NCI-H1092 (cell line): ENCODE measurements at regions not wholly inside any gene's neighbourhood (a gene's known extent, or its start where the extent isn't known, plus 50 kb on each side); places are given as distances from the start of the nearest gene placed in this dataset.
"Not testable (repeated sequence)": the region's sequence is repeated elsewhere in the genome, so short reads cannot be mapped to it uniquely, and the experiment has no call there.

Experiments
- DNase-seq: peaks from one replicate; lab custom pipeline; 2025; lab: John Stamatoyannopoulos, UW

DNA sequence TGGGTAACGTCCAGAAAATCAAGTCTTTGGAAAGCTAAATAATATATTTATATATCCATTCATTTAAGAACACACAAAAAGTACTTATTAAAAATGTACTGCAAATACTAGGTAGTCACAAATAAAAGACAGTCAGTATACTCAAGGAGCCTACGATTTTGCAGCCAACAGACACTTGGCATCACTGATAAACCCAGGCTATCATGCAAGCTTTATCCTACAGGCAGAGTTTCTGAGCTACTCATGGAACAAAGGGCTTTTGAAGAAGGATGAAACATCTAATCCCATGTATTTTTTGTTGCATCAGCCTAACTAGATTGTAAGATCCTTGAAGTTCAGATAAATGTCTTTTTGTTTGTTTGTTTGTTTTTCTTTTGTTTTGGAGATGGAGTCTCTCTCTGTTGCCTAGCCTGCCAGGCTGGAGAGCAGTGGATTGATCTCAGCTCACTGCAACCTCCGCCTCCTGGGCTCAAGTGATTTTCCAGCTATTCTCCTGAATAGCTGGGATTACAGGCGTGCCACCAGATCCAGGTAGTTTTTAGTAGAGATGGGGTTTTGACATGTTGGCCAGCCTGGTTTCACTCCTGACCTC, 319.4 kb upstream of the MDFIC2 start:
- no peak for DNase-seq

DNA sequence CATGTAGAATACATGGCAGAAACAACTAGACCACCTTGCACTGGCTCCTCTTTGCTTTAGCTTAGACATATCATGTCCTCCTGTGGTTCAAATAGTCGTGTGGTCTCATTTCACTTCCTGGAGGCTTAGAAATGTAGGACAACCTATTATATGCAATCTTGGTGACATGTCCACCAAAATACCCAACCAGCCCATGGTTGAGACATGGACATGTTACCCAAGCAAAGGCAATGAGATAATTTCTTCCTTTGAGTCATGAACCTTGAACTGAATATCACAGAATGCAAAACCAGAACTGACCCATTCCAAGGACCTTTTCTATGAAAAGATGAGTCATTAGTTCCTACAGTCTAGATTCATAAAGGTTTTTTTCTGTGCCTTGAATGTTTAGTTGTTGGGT, 309.0 kb upstream of the MDFIC2 start:
- DNase-seq = no peak

- DNase-seq = no peak
Observed at GRCh38 chr3:70620956-70621355, 308.5 kb upstream of the MDFIC2 start.

DNA sequence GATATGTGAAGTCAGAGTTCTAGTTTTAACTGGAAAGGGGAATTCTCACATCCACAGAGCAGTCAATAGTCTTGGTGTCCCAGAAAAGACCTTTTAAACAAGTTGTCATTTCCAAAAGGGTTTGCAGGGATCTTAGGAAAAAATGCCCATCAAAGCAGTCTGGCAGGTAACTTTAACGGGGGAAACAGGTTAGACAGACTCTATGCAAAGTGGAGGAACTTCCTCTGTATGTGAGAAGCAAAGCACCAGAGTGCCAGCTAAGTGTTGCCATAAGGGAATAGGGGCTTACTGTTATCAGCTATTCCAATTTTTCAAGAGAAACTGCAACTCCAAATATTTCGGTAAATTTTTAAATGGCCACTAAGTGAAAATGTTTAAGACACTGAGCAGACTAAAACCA, 307.9 kb upstream of the MDFIC2 start:
- no peak for DNase-seq

DNA sequence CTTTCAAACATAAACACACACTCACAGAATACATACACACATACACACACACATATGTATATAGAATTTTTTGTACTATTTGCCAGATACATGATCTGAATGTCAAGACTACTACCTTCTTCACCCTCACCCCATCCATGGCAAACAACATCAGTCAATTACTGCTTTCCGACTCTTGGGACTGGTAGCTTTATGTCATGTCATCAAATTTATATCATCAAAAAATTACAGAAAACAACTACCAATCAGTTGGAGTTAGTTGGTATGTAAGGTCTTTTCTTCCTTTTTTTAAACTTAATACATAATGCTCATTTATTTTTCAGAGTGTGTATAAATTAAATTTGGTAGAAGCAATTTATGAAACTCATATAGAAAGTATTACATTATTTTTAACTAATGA, 305.7 kb upstream of the MDFIC2 start:
- no peak for DNase-seq

- not testable (repeated sequence) for DNase-seq
Observed at GRCh38 chr3:70617349-70617748, 304.9 kb upstream of the MDFIC2 start.

GRCh38 chr3:70615286-70615685, 302.8 kb upstream of the MDFIC2 start:
- DNase-seq = no peak

DNA sequence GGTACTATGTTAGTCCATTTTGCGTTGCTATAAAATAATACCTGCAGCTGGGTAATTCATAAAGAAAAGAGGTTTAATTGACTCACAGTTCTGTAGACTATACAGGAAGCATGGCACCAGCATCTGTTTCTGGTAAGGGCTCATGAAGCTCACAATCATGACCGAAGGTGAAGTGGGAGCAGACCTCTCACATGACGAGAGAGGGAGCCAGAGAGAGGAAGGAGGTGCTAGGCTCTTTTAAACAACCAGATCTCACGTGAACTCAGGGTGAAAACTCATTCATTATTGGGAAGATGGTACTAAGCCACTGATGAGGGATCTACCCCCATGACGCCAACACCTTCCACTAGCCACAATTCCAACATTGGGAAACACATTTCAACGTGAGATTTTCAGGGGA, 301.7 kb upstream of the MDFIC2 start:
- no peak for DNase-seq

DNA sequence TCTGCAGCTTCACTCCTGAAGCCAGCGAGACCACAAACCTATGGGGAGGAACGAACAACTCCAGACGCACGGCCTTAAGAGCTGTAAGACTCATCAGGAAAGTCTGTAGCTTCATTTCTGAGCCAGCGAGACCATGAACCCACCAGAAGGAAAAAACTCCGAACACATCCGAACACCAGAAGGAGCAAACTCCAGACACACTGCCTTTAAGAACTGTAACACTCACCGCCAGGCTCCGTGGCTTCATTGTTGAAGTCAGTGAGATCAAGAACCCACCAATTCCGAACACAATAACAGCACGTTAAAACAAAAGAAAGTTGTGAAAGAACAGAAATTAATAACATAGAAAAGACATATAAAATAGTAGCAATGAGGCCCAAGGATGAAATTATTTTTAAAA, 300.5 kb upstream of the MDFIC2 start:
- DNase-seq = no peak

DNA sequence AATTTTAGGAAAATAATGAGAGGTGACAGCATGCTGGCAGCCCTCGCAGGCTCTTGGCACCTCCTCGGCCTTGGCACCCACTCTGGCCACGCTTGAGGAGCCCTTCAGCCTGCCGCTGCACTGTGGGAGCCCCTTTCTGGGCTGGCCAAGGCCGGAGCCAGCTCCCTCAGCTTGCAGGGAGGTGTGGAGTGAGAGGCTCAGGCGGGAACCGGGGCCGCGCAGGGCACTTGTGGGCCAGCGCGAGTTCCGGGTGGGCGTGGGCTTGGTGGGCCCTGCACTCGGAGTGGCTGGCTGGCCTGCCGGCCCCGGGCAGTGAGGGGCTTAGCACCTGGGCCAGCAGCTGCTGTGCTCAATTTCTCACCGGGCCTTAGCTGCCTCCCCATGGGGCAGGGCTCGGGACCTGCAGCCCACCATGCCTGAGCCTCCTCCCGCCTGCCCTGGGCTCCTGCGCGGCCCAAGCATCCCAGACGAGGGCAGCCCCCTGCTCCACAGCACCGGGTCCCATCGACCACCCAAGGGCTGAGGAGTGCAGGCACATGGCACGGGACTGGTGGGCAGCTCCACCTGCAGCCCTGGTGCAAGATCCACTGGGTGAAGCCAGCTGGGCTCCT, 299.3 kb upstream of the MDFIC2 start:
- not testable (repeated sequence) for DNase-seq

DNA sequence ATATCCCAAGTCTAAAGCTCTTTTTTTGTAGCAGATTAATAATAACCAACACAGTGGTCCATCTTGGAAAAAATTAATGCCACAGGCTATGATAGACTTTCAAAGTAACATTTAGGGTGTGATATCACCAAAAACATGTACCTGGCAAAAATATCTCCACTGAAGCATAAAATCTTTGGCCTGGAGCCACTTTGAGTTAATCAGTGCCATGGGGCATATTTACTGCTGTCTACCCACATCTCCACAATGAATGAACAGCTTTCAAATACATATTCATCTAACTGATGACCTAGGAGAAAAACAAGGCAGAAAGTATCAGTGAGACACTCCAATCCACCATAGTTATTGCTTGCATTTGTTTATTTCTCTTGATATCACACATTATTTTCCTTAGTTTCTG, 296.0 kb upstream of the MDFIC2 start:
- no peak for DNase-seq

DNA sequence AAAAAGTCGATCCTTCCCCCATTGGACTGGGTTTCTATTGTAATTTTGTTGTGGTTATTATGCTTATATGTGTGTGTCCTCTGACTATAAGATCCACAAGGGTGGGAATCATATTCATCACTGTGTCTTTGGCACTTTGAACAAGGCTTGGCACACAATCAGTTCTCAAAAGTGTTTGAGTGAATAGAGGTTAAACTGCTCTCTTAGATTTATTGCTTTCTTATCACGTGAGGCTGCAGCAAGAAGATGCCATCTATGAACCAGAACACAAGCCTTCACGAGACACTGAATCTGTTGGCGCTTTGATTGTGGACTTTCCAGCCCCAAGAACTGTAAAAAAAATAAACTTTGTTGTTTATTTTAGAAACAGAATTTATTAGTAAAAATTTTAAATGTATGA, 295.0 kb upstream of the MDFIC2 start:
- no peak for DNase-seq

- DNase-seq = no peak
Observed at GRCh38 chr3:70606018-70606417, 293.6 kb upstream of the MDFIC2 start.

- no peak for DNase-seq
Observed at GRCh38 chr3:70603103-70603502, 290.7 kb upstream of the MDFIC2 start.

DNA sequence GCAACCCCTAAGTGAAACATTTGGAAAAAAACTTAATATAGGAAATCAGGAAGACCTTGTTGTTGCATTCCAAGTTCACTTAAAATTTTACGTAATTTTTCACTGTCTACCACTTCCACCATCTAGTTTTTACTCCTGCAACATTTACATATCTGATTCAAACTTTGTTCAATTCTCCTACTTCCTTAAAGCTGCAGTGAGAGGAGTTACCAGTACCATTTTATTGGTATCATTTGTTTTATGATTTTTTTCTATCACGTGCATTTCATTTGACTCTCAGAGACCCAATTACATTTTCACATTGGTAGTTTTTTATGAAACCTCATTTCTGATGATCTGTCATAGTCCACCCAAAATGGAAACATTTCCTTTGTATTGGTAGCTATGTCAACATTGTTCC, 284.9 kb upstream of the MDFIC2 start:
- no peak for DNase-seq

GRCh38 chr3:70583682-70584081, 271.2 kb upstream of the MDFIC2 start:
- DNase-seq = no peak

GRCh38 chr3:70582803-70583202, 270.4 kb upstream of the MDFIC2 start:
- DNase-seq = no peak

DNA sequence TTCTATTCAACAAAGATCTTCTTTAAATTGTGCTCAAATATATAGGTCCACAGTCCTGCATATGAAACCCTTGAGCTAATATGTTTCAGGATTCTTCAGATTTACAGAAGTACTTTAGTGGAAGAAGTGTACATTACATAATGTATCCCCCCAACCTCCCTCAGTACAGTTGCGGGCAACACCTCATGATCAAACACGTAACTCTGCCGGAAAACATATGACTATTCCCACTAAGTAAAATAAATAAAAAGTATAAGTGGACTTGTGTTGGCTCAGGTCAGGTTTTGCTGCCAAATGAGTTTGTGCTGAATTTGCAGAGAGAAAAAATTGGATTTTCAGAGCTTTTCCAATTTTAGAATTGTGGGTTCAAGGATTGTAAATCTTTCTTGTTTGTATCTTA, 267.6 kb upstream of the MDFIC2 start:
- no peak for DNase-seq

GRCh38 chr3:70571696-70572095, 259.3 kb upstream of the MDFIC2 start:
- DNase-seq = no peak

GRCh38 chr3:70570584-70570983, 258.1 kb upstream of the MDFIC2 start:
- DNase-seq = no peak

DNA sequence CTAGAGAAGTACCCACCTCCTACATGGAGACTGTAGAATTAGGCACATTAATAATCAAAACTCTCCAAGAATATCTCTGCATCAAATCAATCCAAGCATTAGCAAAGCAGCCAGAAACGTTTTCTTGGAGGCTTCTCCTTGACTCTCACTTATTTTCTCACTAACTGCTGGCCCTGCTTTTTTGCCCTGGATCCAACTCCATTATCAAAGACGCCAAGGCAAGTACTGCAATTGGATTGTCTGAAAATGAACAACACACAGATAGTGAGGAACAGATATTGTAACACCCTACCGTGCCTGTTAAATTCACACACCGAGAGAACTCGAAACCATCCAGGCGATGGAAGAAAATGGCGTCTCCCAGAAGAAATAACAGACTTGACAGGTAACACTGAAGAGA, 256.2 kb upstream of the MDFIC2 start:
- no peak for DNase-seq

GRCh38 chr3:70565861-70566260, 253.4 kb upstream of the MDFIC2 start:
- DNase-seq = no peak

DNA sequence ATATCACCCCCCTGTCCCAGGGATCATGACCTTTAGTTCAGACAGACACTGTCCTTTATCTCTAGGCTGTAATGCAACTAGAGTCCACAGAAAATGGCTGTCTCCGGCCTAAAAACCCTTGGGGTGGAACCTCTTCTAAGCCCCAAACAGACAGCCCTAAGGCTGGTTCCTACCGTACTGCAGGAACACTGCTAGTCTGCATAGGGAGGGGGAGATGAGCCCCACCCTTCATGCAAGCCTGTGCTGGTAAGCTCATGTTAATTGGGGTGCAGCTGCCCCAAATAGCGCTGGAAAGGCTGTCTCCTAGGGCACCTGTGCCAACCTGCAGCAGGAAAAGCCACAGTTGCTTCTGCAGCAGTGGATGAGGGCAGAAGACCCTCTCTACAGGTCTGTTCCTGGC, 252.1 kb upstream of the MDFIC2 start:
- no peak for DNase-seq

DNA sequence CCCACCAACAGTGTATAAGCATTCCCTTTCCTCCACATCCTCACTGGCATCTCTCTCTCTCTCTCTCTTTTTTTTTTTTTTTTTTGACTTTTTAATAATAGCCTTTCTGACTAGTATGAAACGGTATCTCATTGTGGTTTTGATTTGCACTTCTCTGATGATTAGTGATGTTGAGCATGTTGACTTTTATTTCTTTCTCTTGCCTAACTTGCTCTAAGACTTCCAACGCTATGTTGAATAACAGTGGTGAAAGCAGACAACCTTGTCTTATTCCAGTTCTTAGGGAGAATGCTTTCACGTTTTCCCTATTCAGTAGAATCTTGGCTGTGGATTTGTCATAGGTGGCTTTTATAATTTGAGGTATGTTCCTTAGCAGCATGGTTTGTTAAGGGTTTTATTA, 249.4 kb upstream of the MDFIC2 start:
- no peak for DNase-seq
